Epithelial cell of esophagus (primary cell): ENCODE measurements at regions not wholly inside any gene's neighbourhood (a gene's known extent, or its start where the extent isn't known, plus 50 kb on each side); places are given as distances from the start of the nearest gene placed in this dataset.
"Not testable (repeated sequence)": the region's sequence is repeated elsewhere in the genome, so short reads cannot be mapped to it uniquely, and the experiment has no call there.

Source experiments
- DNase-seq: peaks from one replicate; pipeline ENCODE4 v3.0.0; 2010; ENCODE audit warnings: low read depth
- H3K4me3 ChIP-seq: 2 replicates; pipeline ENCODE4 v1.5.1; 2011; ENCODE audit warnings: mild to moderate bottlenecking, low read length, control low read depth
- TF ChIP-seq, protein P1 (sequence below): IDR thresholded peaks from 2 replicates; pipeline ENCODE4 v1.5.1; 2011; ENCODE audit warnings: low read depth, mild to moderate bottlenecking, low read length, control low read depth, inconsistent platforms; ENCODE audit not compliant: insufficient read depth; ENCODE audit errors: missing control alignments

DNA sequence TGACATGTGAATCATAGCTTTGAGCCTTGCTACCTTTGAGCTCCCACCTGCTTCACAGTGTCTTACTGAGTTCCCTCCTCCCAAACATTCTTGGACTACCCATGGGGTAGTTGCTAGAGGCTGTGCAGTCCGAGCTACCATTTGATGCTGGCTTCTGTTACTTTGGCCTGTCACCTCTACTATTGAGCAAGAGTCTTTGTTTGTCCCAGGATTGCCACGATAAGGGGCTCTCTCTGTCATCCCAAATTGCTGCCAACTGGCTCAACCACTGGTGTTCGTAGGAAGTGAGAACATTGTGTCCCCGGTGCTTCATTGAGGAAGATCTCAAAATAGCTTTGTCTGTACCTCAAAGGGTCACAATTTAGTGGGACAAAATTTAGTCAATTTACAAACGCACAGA is 59.1 kb upstream of the PAX8 start:
- H3K4me3 ChIP-seq: no peak overlapping the region
- TF ChIP-seq, protein P1, sequence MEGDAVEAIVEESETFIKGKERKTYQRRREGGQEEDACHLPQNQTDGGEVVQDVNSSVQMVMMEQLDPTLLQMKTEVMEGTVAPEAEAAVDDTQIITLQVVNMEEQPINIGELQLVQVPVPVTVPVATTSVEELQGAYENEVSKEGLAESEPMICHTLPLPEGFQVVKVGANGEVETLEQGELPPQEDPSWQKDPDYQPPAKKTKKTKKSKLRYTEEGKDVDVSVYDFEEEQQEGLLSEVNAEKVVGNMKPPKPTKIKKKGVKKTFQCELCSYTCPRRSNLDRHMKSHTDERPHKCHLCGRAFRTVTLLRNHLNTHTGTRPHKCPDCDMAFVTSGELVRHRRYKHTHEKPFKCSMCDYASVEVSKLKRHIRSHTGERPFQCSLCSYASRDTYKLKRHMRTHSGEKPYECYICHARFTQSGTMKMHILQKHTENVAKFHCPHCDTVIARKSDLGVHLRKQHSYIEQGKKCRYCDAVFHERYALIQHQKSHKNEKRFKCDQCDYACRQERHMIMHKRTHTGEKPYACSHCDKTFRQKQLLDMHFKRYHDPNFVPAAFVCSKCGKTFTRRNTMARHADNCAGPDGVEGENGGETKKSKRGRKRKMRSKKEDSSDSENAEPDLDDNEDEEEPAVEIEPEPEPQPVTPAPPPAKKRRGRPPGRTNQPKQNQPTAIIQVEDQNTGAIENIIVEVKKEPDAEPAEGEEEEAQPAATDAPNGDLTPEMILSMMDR: no peak
- no peak for DNase-seq

DNA sequence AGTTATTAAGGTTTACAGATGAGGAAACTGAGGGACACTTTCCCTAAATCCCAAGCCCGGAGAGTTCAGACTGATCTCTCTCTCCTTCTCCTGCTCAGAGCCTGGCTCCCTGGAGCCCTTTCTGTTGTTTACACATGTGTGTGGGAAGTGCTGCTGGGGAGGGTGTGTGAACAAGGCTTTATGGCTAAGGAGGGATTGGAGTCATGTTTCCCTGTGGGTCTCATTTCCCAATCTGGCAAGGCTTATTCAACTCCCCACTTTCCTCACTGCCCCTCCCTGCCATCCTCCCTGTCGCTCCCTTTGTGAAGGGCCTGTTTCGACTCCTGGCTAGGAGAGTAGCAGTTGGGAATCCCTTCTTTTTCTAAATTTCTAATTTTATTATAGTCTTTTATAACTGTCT is 57.3 kb upstream of the PAX8 start:
- H3K4me3 ChIP-seq: not testable (repeated sequence)
- DNase-seq: peak; percentile 74

GRCh38 chr2:113334147-113334546 is 55.4 kb upstream of the PAX8 start:
- DNase-seq: no peak
- no peak overlapping the region for H3K4me3 ChIP-seq
- TF ChIP-seq, protein P1: no peak

DNA sequence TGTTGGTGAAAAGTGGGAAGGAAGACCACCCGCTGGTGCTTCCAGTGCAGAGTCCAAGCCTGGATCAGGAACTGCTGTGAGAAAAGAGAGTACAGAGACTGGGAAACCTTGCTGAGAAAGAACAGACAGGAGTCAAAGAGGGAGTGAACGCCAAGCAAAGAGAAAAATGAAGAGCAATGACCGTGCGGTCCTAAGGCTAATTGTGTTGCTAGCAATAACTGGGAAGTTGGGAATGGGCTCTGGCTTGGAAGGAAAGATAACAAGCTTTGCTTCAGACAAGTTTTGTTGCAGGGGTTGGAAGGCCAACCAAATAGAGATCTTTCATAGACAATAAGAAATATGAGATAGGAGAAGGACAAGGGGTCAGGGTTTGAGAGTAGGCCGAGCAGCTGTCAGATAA is 55.0 kb upstream of the PAX8 start:
- not testable (repeated sequence) for DNase-seq

GRCh38 chr2:113330060-113330767 is 51.5 kb upstream of the PAX8 start:
- DNase-seq: peak; percentile 94
- not testable (repeated sequence) for H3K4me3 ChIP-seq

More for the DNA sequence above, 55.0 kb upstream of the PAX8 start:
- not testable (repeated sequence) for H3K4me3 ChIP-seq

- H3K4me3 ChIP-seq: not testable (repeated sequence)
- DNase-seq: peak; percentile 83
Observed at GRCh38 chr2:113328973-113329372, 50.3 kb upstream of the PAX8 start.

DNA sequence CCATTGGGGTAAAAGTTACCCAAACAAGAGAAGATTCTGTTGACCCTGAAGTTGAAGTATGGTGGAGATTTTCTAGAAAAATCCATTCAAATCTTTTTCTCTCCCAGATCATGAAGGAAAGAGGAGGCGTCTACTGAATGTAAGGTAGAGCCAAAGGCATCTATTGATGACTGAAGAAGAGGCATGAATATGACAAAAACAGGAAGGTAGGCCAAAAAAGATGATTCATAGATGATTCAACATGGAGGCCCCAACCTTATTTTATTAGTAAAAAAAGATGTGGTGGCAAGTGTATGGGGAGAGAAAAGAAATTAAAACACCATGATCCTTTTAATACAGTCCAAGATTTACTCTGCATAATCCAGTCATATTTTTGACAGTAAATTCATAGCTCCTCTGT is 49.9 kb upstream of the PAX8 start:
- peak; percentile 70 for DNase-seq
- H3K4me3 ChIP-seq: not testable (repeated sequence)
